Tibial artery (tissue), 4 donors: ENCODE measurements at regions not wholly inside any gene's neighbourhood (a gene's known extent, or its start where the extent isn't known, plus 50 kb on each side); places are given as distances from the start of the nearest gene placed in this dataset.

Experiments used
- DNase-seq, 2 donors: peaks; one replicate each; pipeline ENCODE4 v3.0.0-alpha.2; 2019
- H3K27ac ChIP-seq, 2 donors: fragments of 200-600 bp; sonication (generic) in 1 of 2; 1 replicate in 1 of 2; 2 replicates in 1 of 2; pipeline ENCODE4 v1.5.1; 2018 to 2019; ENCODE audit warnings: mild to moderate bottlenecking in 1 of 2
- H3K27me3 ChIP-seq, 2 donors: fragments of 200-600 bp; sonication (generic) in 1 of 2; one replicate each; pipeline versions ENCODE4 v1.5.1 to v1.6.0; 2016 to 2019
- H3K36me3 ChIP-seq, 3 donors: fragments of 200-600 bp; sonication (generic) in 2 of 3; one replicate each; pipeline ENCODE4 v1.5.1; 2016 to 2019; ENCODE audit warnings: mild to moderate bottlenecking in 2 of 3
- H3K4me1 ChIP-seq, 4 donors: fragments of 200-600 bp; sonication (generic) in 2 of 4; 1 replicate in 3 of 4; 2 replicates in 1 of 4; pipeline ENCODE4 v1.5.1; 2016 to 2019
- H3K4me3 ChIP-seq, 2 donors: fragments of 200-600 bp; sonication (generic) in 1 of 2; 1 replicate in 1 of 2; 2 replicates in 1 of 2; pipeline ENCODE4 v1.5.1; 2018 to 2019; ENCODE audit warnings: mild to moderate bottlenecking in 2 of 2
- H3K9me3 ChIP-seq, 3 donors: fragments of 200-600 bp; sonication (generic) in 1 of 3; one replicate each; pipeline ENCODE4 v1.5.1; 2016 to 2019
- intact Hi-C: fragments of 100-400 bp; cut with DNase I; formaldehyde crosslinking; loops from one replicate; pipeline ENCODE4 v1.15.0; 2023; ENCODE audit warnings: low total_unique reads
- TF ChIP-seq, protein P1 (sequence below), 2 experiments: fragments of 200-600 bp in 1 of 2; fragments of 450-650 bp in 1 of 2; IDR thresholded peaks; one replicate each; pipeline ENCODE4 v1.5.1; 2017 to 2019; ENCODE audit warnings: antibody characterized with exemption in 2 of 2, mild to moderate bottlenecking in 1 of 2, moderate library complexity in 1 of 2

DNA sequence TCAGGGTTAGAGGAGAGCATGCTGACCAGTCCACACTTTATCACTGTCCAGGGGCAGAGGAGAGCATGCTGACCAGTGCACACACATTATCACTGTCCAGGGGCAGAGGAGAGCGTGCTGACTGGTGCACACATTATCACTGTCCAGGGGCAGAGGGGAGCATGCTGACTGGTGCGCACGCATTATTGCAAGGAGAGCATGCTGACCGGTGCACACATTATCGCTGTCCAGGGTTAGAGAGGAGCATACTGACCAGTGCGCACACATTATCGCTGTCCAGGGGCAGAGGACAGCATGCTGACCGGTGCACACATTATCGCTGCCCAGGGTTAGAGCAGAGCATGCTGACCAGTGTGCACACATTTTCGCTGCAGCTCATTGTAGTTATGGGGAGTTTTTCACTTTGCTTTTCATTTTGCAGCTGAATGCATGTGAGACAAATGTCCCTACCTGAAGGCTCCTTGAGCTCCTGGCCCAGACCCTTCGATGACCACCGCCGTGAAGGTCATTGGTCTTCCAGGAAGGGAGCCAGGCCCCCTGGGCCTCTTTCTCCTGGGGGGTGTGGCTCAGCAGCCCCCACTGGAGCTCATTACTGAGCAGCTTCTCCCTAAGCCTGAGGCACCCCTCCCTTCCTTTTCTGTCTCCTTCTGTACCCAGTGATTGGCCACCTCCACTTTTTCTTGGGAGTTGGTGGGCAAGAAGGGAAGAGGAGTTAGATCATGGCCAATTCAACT is 178.8 kb upstream of the AFDN start:
- no peak overlapping the region for H3K4me3 ChIP-seq
- no peaks in the 10 kb centered on the region for H3K4me1 ChIP-seq
- TF ChIP-seq, protein P1, sequence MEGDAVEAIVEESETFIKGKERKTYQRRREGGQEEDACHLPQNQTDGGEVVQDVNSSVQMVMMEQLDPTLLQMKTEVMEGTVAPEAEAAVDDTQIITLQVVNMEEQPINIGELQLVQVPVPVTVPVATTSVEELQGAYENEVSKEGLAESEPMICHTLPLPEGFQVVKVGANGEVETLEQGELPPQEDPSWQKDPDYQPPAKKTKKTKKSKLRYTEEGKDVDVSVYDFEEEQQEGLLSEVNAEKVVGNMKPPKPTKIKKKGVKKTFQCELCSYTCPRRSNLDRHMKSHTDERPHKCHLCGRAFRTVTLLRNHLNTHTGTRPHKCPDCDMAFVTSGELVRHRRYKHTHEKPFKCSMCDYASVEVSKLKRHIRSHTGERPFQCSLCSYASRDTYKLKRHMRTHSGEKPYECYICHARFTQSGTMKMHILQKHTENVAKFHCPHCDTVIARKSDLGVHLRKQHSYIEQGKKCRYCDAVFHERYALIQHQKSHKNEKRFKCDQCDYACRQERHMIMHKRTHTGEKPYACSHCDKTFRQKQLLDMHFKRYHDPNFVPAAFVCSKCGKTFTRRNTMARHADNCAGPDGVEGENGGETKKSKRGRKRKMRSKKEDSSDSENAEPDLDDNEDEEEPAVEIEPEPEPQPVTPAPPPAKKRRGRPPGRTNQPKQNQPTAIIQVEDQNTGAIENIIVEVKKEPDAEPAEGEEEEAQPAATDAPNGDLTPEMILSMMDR (IDR thresholded peaks at IDR 0.05), result no peak
- no peaks in the 10 kb centered on the region for H3K9me3 ChIP-seq
- DNase-seq, result no peak
- intact Hi-C loops, result no loop called here
- H3K27ac ChIP-seq, result no peak overlapping the region
- no peaks in the 10 kb centered on the region for H3K36me3 ChIP-seq
- peaks cover 0 to 13% of the 10 kb centered on the region in 2 donors for H3K27me3 ChIP-seq

DNA sequence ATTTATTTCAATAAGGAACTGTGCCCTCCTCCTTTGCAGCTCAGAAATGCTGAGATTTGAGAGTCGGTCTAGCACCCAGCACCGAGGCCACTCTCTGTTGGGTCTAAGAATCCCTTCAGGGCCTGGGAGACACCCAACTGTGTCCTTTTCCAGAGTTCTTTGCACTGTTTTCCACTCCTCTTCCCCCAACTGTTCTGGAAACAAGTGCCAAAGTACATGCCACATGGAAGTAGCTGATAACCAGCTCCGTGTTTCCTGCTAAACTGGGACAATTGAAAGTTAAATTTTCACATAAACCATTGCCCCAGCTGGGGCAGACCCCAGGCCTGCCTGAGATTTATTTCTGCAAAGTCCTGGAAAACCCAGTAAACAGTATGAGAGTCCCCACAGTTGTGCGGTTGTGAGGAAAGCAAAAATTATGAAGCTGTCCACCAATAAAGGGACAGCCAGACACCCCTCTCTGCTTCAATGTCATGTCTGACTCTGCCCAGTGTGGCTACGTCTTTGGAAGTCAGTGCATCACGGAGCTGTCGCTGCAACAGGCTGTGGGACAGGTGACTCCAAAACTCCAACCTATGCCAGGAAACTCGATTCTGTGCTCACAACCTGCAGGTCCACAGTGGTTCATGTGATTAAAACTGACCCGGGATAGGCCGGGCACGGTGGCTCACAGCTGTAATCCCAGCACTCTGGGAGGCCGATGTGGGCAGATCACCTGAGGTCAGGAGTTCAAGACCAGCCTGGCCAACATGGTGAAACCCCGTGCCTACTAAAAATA is 178.0 kb upstream of the AFDN start:
- H3K9me3 ChIP-seq, result no peaks in the 10 kb centered on the region
- peaks cover 0 to 13% of the 10 kb centered on the region in 2 donors for H3K27me3 ChIP-seq
- no peaks in the 10 kb centered on the region for H3K4me1 ChIP-seq
- TF ChIP-seq, protein P1 (IDR thresholded peaks at IDR 0.05), result no peak
- H3K36me3 ChIP-seq, result no peaks in the 10 kb centered on the region
- intact Hi-C loops, result no loop called here
- no peak overlapping the region for H3K27ac ChIP-seq
- no peak for DNase-seq
- H3K4me3 ChIP-seq, result no peak overlapping the region

DNA sequence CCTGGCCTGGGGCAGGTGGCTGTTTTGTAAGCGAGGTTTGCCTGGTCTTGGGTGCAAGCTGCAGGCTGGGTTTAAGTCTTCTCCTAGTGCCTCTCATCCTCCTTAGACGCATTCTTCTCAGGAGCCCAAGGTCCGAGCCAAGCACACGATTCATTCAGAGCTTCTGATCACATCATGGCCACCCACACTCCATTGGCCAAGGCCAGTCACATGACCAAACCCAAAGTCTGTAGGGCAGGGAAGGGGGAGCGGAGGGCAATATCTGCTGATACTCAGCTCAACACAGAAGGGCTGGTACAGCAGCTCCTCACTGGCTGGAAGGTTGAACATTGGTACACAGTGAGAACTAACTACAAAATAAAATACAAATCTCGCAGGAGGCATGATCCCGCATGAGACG is 177.2 kb upstream of the AFDN start:
- H3K4me1 ChIP-seq, result no peaks in the 10 kb centered on the region
- H3K27me3 ChIP-seq, result peaks cover 0 to 11% of the 10 kb centered on the region in 2 donors
- H3K27ac ChIP-seq, result no peak overlapping the region
- no peak overlapping the region for H3K4me3 ChIP-seq
- H3K9me3 ChIP-seq, result no peaks in the 10 kb centered on the region
- DNase-seq, result no peak
- intact Hi-C loops, result no loop called here
- no peaks in the 10 kb centered on the region for H3K36me3 ChIP-seq
- TF ChIP-seq, protein P1 (IDR thresholded peaks at IDR 0.05), result no peak

DNA sequence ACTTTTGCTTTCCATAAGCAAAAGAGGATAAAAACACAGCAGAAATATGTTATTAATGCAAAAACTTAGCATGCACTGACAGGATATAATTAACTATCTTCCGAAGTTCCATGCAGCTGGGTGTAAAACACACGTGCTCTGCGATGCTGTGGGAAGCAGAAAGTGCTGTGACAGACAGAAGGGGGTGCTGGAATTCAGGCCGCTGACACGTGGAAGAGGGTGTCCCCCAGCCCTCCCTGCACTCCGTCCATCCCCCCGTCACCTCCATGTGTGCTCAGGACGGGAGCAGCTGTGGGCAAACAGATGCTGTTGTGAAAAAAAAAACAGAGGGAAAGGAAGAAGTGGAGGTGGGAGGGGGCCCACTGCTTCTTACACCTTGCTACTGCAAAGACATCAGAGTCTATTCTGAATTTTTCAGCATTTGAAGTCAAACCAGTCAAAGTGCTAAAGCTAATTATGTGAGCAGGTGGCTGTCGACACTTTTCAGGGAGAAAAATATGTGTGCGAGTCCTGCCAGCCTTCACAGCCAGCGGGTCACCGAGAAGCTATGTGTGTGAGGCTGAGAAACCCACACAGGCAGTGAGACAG is 175.9 kb upstream of the AFDN start:
- Histone ChIP-seq H3K36me3 (no peaks in the 10 kb centered on the region), H3K27ac (no peak overlapping the region), H3K27me3 (peaks cover 0 to 9% of the 10 kb centered on the region in 2 donors), H3K9me3 (no peaks in the 10 kb centered on the region), H3K4me1 (no peaks in the 10 kb centered on the region), H3K4me3 (no peak overlapping the region)
- no peak for DNase-seq
- TF ChIP-seq, protein P1 (IDR thresholded peaks at IDR 0.05), result no peak
- intact Hi-C loops, result no loop called here

DNA sequence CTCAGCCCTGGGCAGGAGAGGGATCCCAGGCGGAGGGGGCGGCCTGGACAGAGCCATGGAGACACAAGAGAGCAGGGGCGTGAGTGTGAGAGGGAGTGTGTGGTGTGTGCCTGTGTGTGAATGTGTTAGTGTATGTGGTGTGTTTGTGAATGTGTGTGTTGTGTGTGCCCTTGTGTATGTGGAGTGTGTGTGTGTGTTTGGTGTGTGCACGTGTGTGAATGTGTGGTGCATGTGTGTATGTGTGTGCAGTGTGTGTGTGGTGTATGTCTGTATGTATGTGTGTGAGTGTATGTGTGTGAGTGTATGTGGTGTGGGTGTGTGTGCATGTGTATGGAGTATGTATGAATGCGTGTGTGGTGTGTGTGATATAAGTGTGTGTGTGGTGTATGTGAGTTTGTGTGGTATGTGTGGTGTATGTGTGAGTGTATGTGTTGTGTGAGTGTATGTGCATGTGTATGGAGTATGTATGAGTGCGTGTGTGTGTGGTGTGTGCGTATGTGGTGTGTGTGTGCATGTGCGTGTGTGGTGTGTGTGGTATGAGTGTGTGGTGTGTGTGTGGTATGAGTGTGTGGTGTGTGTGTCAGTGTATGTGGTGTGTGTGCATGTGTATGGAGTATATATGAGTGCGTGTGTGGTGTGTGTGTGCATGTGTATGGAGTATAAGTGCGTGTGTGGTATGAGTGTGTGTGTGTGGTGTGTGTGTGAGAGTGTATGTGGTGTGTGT is 175.2 kb upstream of the AFDN start:
- DNase-seq, result no peak
- TF ChIP-seq, protein P1 (IDR thresholded peaks at IDR 0.05), result no peak
- Histone ChIP-seq H3K27me3 (peaks cover 0 to 9% of the 10 kb centered on the region in 2 donors), H3K27ac (no peak overlapping the region), H3K4me1 (no peaks in the 10 kb centered on the region), H3K4me3 (no peak overlapping the region), H3K9me3 (no peaks in the 10 kb centered on the region), H3K36me3 (no peaks in the 10 kb centered on the region)
- intact Hi-C loops, result no loop called here
